GM21390 (cell line): ENCODE measurements at regions not wholly inside any gene's neighbourhood (a gene's known extent, or its start where the extent isn't known, plus 50 kb on each side); places are given as distances from the start of the nearest gene placed in this dataset.

Source experiments
- ATAC-seq: cut with Tn5 transposase; IDR thresholded peaks from one replicate; pipeline ENCODE4 v1.9.1; 2021; ENCODE audit not compliant: unreplicated experiment

GRCh38 chr5:125574491-125575044 lies 828.1 kb upstream of the ZNF608 start:
- ATAC-seq = no peak

GRCh38 chr5:125575171-125575890 lies 828.9 kb upstream of the ZNF608 start:
- ATAC-seq = no peak

GRCh38 chr5:125575891-125576505 lies 829.6 kb upstream of the ZNF608 start:
- ATAC-seq = no peak

GRCh38 chr5:125576822-125577221 lies 830.4 kb upstream of the ZNF608 start:
- ATAC-seq = no peak

- no peak for ATAC-seq
Observed at GRCh38 chr5:125578551-125578950, 832.1 kb upstream of the ZNF608 start.

GRCh38 chr5:125579182-125579581 lies 832.7 kb upstream of the ZNF608 start:
- no peak for ATAC-seq

GRCh38 chr5:125581311-125581710 lies 834.9 kb upstream of the ZNF608 start:
- no peak for ATAC-seq

- ATAC-seq = no peak
Observed at GRCh38 chr5:125582352-125582751, 835.9 kb upstream of the ZNF608 start.

- ATAC-seq = no peak
Observed at GRCh38 chr5:125583321-125584139, 837.1 kb upstream of the ZNF608 start.

- ATAC-seq = no peak
Observed at GRCh38 chr5:125584140-125584520, 837.7 kb upstream of the ZNF608 start.

GRCh38 chr5:125587631-125588030 lies 835.6 kb upstream of the GRAMD2B start:
- no peak for ATAC-seq

GRCh38 chr5:125592856-125593255 lies 830.4 kb upstream of the GRAMD2B start:
- no peak for ATAC-seq

- ATAC-seq = no peak
Observed at GRCh38 chr5:125595095-125595494, 828.1 kb upstream of the GRAMD2B start.

GRCh38 chr5:125595845-125596244 lies 827.4 kb upstream of the GRAMD2B start:
- no peak for ATAC-seq

- ATAC-seq = no peak
Observed at GRCh38 chr5:125597338-125597737, 825.9 kb upstream of the GRAMD2B start.

- no peak for ATAC-seq
Observed at GRCh38 chr5:125600559-125600958, 822.6 kb upstream of the GRAMD2B start.

GRCh38 chr5:125602184-125602583 lies 821.0 kb upstream of the GRAMD2B start:
- no peak for ATAC-seq

- ATAC-seq = no peak
Observed at GRCh38 chr5:125603321-125603720, 819.9 kb upstream of the GRAMD2B start.

- no peak for ATAC-seq
Observed at GRCh38 chr5:125604104-125604503, 819.1 kb upstream of the GRAMD2B start.

GRCh38 chr5:125607018-125607417 lies 816.2 kb upstream of the GRAMD2B start:
- ATAC-seq = no peak

GRCh38 chr5:125609011-125609410 lies 814.2 kb upstream of the GRAMD2B start:
- no peak for ATAC-seq

- no peak for ATAC-seq
Observed at GRCh38 chr5:125610892-125611291, 812.3 kb upstream of the GRAMD2B start.
